Activated CD4-positive, alpha-beta T cell treated with anti-CD3 and anti-CD28 coated beads, Interleukin-2, Interleukin-4, amounts not matched to agents 100 ng/mL and 50 ng/mL, durations not matched to agents 16 hours and 8 hours (primary cell): ENCODE measurements at regions not wholly inside any gene's neighbourhood (a gene's known extent, or its start where the extent isn't known, plus 50 kb on each side); places are given as distances from the start of the nearest gene placed in this dataset.
A peak's percentile ranks its signal among the peaks of the same experiment; 100 is the strongest.
"Not testable (repeated sequence)": the region's sequence is repeated elsewhere in the genome, so short reads cannot be mapped to it uniquely, and the experiment has no call there.

Experiments
- DNase-seq: peaks from one replicate; pipeline ENCODE4 v3.0.0-alpha.2; 2020; ENCODE audit warnings: low spot score

DNA sequence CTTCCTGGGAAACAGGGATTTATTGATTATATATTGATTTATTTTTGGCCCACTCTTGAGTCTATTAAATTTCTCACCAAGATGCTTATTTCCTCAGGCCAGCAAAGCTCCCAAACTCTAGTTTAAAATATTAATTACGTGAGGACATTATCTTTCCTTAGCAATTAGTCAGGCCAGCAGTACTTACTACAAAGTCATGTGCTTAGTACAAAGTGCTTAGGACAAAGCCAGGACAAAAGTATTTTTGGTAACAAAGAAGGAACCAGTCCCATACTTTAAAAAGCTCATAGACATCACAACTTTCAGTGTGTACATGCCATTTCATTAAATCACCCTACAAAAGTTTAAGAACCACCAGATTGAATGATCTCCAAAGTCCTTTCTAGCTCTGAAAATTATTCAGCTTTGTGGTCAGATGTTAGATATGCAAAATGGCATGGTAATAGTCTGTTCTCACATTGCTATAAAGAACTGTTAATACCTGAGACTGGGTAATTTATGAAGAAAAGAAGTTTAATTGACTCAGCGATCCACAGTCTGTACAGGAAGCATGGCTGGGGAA lies 94.7 kb upstream of the PWP1 start:
- DNase-seq = no peak

GRCh38 chr12:107593713-107594381 lies 91.8 kb upstream of the PWP1 start:
- DNase-seq = peak; percentile 4

- DNase-seq = no peak
Measured at GRCh38 chr12:107594995-107595394, 90.6 kb upstream of the PWP1 start.

DNA sequence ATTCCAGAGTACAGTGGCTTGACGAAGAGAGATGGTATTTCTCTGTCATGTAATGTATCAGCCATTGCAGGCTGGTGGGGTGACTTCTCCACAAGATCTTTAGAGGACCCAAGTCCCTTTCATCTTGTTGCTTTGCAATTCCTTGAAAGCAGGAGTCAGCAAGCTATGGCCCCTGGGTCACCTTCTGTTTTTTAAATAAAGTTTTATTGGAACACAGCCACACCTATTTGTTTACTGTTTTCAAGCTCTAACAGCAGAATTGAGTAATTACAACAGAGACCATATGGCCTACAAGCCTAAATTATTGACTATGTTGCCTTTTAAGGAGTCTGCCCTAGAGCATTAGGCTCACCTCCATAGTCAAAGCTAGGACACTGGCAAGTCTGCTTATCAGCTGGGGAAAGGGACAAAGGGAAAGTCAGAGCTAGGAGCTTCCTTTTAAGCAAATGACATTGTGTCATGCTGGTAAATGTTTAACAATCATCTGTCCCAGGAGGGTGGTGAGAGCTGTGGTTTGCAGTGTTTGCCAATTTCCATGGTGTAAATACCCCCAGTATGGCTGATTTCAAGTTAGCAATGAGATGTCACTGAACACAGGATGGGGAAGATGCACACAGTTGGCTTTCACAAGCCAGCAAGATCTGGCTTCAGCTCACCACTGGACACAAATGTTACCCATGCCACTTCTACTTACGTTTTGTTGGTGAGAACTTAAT lies 87.7 kb upstream of the PWP1 start:
- no peak for DNase-seq

DNA sequence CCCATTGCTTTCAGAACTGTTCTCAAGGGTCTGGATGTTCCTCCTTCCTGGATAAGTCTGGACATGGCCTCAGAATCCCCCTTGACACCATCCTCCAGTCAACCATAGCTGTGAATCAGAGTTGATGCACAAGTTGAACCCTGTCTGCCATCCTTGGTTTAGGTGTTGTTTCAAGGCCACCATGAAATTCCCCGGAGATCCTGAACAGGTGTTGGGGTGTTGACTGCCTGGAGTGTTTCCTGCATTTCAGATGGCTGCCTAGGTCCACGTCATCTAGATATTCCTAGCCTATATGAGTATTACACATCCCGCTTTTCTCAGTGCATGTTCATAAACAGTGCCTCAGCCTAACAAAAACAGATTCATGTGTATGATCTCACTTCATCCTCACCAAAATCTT lies 86.7 kb upstream of the PWP1 start:
- DNase-seq = no peak

DNA sequence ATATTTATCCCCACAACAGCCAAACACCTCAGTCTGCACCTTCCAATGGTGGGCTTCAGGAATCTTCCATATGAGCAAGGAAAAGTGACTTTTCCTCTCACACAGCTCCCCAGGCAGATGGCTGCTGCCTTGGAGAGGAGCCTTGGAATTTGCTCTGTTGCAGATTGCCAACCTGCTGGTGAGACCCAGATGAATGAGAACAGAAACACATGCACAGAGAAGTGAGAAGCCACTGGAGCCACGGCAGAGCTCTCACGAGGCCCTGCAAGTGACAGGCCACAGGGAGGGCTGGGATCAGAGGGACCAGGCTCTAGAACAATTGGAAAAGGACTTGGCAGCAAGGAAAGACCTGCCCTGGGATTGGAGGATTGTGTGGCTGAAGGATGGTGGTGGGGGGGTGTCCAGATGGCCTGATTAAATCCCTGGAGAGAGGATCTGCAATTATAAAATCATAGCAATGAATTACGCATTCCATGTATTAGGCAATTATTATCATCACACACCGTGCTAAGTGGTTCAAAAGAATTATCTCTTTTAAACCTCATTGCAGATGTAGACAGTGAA lies 84.9 kb upstream of the PWP1 start:
- DNase-seq = no peak

GRCh38 chr12:107602446-107602845 lies 83.2 kb upstream of the PWP1 start:
- no peak for DNase-seq

GRCh38 chr12:107605293-107605692 lies 80.3 kb upstream of the PWP1 start:
- DNase-seq = no peak

DNA sequence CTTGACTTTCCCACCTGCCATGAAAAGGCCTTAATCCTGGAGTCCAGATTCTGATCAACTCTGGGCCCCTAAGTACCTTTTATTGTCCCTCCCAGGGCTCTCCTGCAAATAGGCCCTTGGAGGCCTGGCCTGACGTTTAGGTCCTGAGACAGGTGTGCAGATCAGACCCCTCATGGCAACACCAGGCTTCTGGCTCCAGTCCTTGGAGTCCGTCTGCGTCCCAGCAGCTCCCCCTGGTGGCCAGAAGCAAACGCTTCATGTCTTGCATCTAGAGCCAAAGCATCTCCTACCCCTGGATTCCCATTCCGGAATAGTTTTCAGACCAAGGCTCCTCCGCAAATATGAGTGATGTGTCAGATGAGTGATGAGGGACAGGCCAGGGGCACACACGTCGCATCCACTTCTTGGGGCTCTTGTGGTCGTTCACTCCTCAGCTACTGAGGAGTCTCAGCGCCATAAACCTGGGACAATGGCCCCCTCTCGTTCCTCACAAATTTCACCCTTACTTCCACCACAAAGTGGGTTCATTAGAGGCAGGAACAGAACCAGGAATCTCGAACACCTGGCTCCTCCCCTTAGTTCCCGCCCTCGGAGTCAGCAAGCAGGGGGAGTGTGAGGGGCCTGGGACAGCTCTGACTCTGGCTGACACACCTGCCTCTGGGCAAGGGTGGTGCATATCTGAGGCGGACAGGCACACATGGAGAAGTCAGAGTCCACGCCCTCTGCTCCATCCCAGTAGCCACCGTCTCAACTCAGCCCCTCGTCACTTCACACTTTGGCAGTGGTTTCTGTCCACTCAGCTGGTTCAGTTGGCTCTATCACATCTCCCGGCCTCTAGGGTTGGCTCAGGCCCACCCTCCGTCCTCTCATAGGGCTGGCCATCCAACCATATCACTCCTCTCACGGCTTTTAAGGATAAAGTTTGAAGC lies 77.9 kb upstream of the PWP1 start:
- peak; percentile 75 for DNase-seq

- not testable (repeated sequence) for DNase-seq
Measured at GRCh38 chr12:107608779-107609178, 76.8 kb upstream of the PWP1 start.

DNA sequence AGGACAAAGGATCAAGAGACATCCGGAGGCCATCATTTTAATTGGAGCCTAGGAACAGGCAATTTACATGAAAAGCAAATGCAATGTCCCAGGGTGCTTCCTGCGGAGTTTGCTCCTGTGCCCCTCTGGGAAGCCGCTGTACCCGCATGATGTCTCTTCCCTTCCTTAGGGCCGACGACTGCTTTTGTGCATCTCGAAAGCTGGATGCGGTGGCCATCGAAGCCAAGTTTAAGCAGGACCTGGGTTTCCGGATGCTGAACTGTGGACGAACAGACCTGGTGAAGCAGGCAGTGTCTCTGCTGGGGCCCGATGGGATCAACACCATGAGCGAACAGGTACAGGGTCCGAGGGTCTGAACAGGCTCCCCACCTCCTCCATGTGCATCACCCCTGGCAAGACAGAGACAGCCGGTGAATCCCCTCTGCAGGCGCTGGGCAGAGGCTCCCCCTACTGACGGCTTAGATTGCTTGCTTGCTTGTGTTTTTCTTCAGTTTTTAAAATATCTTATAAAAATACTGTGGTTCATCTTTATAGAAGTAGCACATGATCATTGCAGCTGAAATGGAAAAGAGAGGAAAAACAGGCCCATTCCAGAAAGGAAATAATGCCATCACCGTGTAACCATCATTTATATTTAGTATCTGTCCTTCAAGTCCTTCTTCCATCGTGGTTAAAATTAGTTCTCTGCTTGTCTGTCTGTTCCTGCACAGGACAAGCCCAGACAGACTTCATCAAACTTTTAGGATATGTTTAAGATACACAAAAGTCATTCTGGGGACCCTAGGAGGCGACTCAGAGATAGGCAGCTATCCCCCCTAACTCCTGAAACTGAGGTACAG lies 75.4 kb upstream of the PWP1 start:
- peak; percentile 18 for DNase-seq

DNA sequence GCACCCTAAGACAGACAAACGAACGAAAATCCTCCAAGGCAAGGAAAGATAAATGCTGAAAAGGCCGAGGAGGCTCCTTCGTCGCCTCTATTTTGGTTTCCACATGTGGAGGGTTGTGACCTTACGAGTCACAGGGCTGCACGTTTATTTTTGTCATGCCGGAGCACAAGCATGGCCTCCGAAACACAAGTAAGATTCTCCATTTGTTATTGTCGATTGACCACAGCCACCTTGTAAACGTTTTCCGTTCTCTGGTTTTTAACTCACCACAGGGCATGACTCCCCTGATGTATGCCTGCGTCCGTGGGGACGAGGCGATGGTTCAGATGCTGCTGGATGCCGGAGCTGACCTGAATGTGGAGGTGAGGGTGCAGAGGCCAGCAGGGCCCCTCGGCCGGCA lies 73.1 kb upstream of the PWP1 start:
- DNase-seq = no peak

GRCh38 chr12:107616941-107617340 lies 68.7 kb upstream of the PWP1 start:
- DNase-seq = no peak

DNA sequence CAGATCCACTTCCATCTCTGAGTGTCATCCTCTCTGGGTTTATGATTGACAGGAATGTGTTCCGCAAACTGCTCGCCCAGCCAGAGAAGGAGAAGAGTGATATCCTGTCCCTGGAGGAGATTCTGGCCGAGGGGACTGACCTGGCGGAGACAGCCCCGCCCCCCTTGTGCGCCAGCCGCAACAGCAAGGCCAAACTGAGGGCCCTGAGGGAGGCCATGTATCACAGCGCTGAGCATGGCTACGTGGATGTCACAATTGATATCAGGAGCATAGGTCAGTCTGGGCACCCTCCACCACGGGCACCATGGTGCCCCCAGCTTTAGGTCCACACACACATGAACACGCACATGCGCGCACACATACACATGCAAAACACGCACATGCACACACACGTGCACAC lies 67.5 kb upstream of the PWP1 start:
- no peak for DNase-seq

DNA sequence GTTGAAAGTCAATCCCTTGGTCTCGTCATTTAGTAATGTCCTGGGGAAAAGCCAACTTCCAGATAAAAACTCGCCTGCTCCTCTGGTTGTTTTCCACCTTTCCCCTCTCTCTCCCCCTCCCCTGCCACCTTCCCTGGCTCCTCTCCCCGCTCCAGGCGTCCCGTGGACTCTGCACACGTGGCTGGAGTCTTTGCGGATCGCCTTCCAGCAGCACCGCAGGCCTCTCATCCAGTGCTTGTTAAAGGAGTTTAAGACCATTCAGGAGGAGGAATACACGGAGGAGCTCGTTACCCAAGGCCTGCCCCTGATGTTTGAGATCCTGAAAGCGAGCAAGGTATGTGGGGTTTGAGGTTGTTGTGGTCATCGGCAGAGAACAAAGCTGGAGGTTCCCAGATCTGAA lies 65.8 kb upstream of the PWP1 start:
- no peak for DNase-seq

DNA sequence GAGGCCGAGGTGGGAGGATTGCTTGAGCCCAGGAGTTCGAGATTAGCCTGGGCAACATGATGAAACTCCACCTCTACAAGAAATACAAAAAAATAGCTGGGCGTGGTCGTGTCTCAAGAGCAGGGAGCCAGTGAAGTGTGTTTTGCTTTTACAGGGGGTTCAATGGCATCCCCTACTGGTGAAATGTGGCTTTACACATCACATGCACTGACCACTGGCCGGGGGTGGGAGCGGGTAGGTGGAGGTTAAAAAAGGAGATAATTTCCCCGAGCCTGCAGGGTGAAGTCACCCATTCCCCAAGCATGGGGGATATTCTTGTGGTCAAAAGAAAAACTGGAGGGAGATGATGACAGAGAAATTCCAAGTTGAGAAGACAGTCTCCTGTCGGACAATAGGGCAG lies 63.6 kb upstream of the PWP1 start:
- DNase-seq = no peak

GRCh38 chr12:107624493-107624892 lies 61.1 kb upstream of the PWP1 start:
- no peak for DNase-seq

DNA sequence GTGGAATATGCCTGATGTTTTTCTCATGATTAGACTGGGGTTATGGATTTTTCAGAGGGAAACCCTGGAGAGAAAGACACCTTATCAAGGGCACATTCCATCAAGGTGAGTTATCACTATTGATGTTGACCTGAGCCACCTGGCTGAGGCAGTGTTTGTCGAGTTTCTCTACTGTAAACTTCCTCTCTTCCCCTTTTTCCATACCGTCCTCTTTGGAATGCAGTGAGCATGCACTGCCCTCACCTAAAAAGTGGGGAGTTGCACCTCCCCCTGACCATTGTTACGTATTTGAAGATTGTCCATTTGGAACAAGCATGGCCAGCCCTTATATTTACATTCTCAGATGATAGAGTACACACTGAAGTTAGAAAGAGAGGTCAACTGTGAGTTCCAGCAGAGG lies 53.9 kb upstream of the PWP1 start:
- no peak for DNase-seq

DNA sequence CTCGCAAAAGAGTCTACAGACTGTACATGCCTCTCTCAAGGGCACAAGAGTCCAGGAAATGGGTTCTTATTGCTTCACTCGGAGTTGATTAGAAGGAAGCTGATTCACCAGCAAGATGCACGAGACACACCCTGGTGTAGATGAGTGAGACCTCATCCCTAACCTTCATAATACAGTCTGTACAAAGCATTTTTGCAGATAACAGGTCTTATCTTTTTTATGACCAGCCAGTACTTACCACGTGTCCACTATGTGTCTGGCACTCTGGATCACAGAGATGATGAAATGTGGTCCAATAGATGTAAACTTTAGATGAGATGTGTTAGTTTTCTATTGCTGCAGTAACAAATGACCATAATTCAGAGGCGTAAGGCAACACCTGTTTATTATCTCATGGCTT lies 53.4 kb upstream of the PWP1 start:
- no peak for DNase-seq

- no peak for DNase-seq
Measured at GRCh38 chr12:107634530-107634929, 51.1 kb upstream of the PWP1 start.

GRCh38 chr12:107635139-107635538 lies 50.5 kb upstream of the PWP1 start:
- DNase-seq = no peak
